OCI-LY7 (cell line): ENCODE measurements at regions not wholly inside any gene's neighbourhood (a gene's known extent, or its start where the extent isn't known, plus 50 kb on each side); places are given as distances from the start of the nearest gene placed in this dataset.

Experiments
- BruUV-seq: library from RNA; stranded (reverse); fragments of 400-500 nt; replicated peaks from 2 replicates; lab custom pipeline; 2021; lab: Mats Ljungman, UMichigan
- CTCF ChIA-PET: fragments of 300-600 bp; sonication (Branson Sonifier 250); formaldehyde crosslinking; loops from one replicate; lab custom pipeline; 2022; ENCODE audit warnings: antibody characterized with exemption; ENCODE audit not compliant: unreplicated experiment; lab: Charles Lee
- POLR2A ChIA-PET: fragments of 300-600 bp; sonication (Branson Sonifier 250); formaldehyde crosslinking; loops from one replicate; lab custom pipeline; 2022; ENCODE audit warnings: antibody characterized with exemption; lab: Charles Lee
- DNase-seq: peaks from one replicate; pipeline ENCODE4 v3.0.0-alpha.2; 2015; ENCODE audit warnings: low spot score
- H2AFZ ChIP-seq: fragments of 200-600 bp; sonication (generic), shearing (Covaris generic); 2 replicates; pipeline ENCODE4 v1.6.1; 2014; ENCODE audit warnings: mild to moderate bottlenecking, antibody characterized with exemption, low read length, moderate library complexity
- H3K27ac ChIP-seq: fragments of 200-600 bp; sonication (generic); 2 replicates; pipeline ENCODE4 v1.5.1; 2014; ENCODE audit warnings: mixed run types, low read depth, mild to moderate bottlenecking, moderate library complexity, low read length, inconsistent platforms; ENCODE audit not compliant: poor library complexity, severe bottlenecking
- H3K36me3 ChIP-seq: fragments of 200-600 bp; sonication (generic); 2 replicates; pipeline ENCODE4 v1.6.1; 2014; ENCODE audit warnings: mild to moderate bottlenecking, antibody characterized with exemption, low read length, moderate library complexity, mixed read lengths; ENCODE audit not compliant: insufficient read depth
- H3K4me1 ChIP-seq: fragments of 200-600 bp; sonication (generic); 2 replicates; pipeline ENCODE4 v1.5.1; 2014; ENCODE audit warnings: mild to moderate bottlenecking, low read length; ENCODE audit not compliant: insufficient read depth, poor library complexity, severe bottlenecking
- H3K4me2 ChIP-seq: fragments of 200-600 bp; sonication (generic); 2 replicates; pipeline ENCODE4 v1.6.1; 2014; ENCODE audit warnings: mild to moderate bottlenecking, low read length
- H3K4me3 ChIP-seq: fragments of 200-600 bp; sonication (generic); 2 replicates; pipeline ENCODE4 v1.5.1; 2014; ENCODE audit warnings: mild to moderate bottlenecking, low read depth, low read length; ENCODE audit not compliant: poor library complexity, severe bottlenecking
- H3K79me2 ChIP-seq: fragments of 200-600 bp; sonication (generic); 2 replicates; pipeline ENCODE4 v1.6.1; 2016; ENCODE audit warnings: low read depth, mild to moderate bottlenecking, low read length, moderate library complexity, mixed read lengths; ENCODE audit not compliant: insufficient read depth
- H3K9me2 ChIP-seq: fragments of 200-600 bp; sonication (generic); 2 replicates; pipeline ENCODE4 v1.6.1; 2016; ENCODE audit warnings: mild to moderate bottlenecking, low read length, mixed read lengths; ENCODE audit not compliant: insufficient read depth
- H3K9me3 ChIP-seq: fragments of 200-600 bp; sonication (generic); 2 replicates; pipeline ENCODE4 v1.6.1; 2014; ENCODE audit warnings: mild to moderate bottlenecking, mixed run types, low read length, mixed read lengths
- H4K20me1 ChIP-seq: fragments of 200-600 bp; sonication (generic); 2 replicates; pipeline ENCODE4 v1.6.1; 2014; ENCODE audit warnings: mild to moderate bottlenecking, antibody characterized with exemption, low read length, moderate library complexity, mixed read lengths; ENCODE audit not compliant: insufficient read depth
- CTCF ChIP-seq: fragments of 200-600 bp; sonication (generic); conservative IDR thresholded peaks from 2 replicates; pipeline ENCODE4 v1.5.1; 2014; ENCODE audit warnings: mild to moderate bottlenecking, antibody characterized with exemption, low read length, moderate library complexity, mixed read lengths
- EZH2phosphoT487 ChIP-seq: fragments of 200-600 bp; sonication (generic); IDR thresholded peaks from 2 replicates; pipeline ENCODE4 v1.6.1; 2018; ENCODE audit warnings: low read depth, borderline replicate concordance, mild to moderate bottlenecking, mixed run types, antibody characterized with exemption, low read length, moderate library complexity, mixed read lengths
- intact Hi-C: fragments of 100-400 bp; cut with micrococcal nuclease; formaldehyde crosslinking; loops from one replicate; pipeline ENCODE4 v1.10.0; 2022; ENCODE audit not compliant: unreplicated experiment

GRCh38 chr6:170186941-170187668 is 103.8 kb downstream of the DLL1 start:
- no peak overlapping the region for H2AFZ ChIP-seq
- H4K20me1 ChIP-seq, result no peaks in the 10 kb centered on the region
- no peak overlapping the region for H3K27ac ChIP-seq
- TF ChIP-seq CTCF (no peak), EZH2phosphoT487 (no peak)
- intact Hi-C loops, result no loop called here
- H3K9me2 ChIP-seq, result no peaks in the 10 kb centered on the region
- ChIA-PET CTCF (no interaction called here), POLR2A (interaction anchor here (0.6 to 1.1 kb wide), 2 partner anchors 78 to 981 kb away, joined by 3 read pairs; no protein-coding TSS in a partner anchor)
- no peaks in the 10 kb centered on the region for H3K36me3 ChIP-seq
- H3K9me3 ChIP-seq, result peaks cover 6% of the 10 kb centered on the region; the same call in 1 of the 2 replicates
- no peaks in the 10 kb centered on the region for H3K79me2 ChIP-seq
- H3K4me2 ChIP-seq, result no peak overlapping the region
- H3K4me3 ChIP-seq, result no peak overlapping the region
- no peak for DNase-seq
- no TSS peak for BruUV-seq
- no peaks in the 10 kb centered on the region for H3K4me1 ChIP-seq

GRCh38 chr6:170186006-170186935 is 104.6 kb downstream of the DLL1 start:
- Histone ChIP-seq H2AFZ (no peak overlapping the region), H3K9me3 (peaks cover 6% of the 10 kb centered on the region; the same call in 1 of the 2 replicates), H3K4me1 (no peaks in the 10 kb centered on the region), H3K79me2 (no peaks in the 10 kb centered on the region), H3K27ac (no peak overlapping the region), H3K9me2 (no peaks in the 10 kb centered on the region), H4K20me1 (no peaks in the 10 kb centered on the region), H3K36me3 (no peaks in the 10 kb centered on the region), H3K4me3 (no peak overlapping the region), H3K4me2 (no peak overlapping the region)
- intact Hi-C loops, result no loop called here
- POLR2A ChIA-PET, result interaction anchor here (1.1 kb wide), 1 partner anchor 77 kb away, joined by 3 read pairs; no protein-coding TSS in a partner anchor
- CTCF ChIA-PET, result interaction anchor here (0.5 kb wide), 1 partner anchor 76 kb away, joined by 3 read pairs; no protein-coding TSS in a partner anchor
- no peak for DNase-seq
- no TSS peak for BruUV-seq
- no peak for TF ChIP-seq EZH2phosphoT487
- TF ChIP-seq CTCF, result no peak
